ENCODE measurements at regions not wholly inside any gene's neighbourhood (a gene's known extent, or its start where the extent isn't known, plus 50 kb on each side); places are given as distances from the start of the nearest gene placed in this dataset.
"Not testable (repeated sequence)": the region's sequence is repeated elsewhere in the genome, so short reads cannot be mapped to it uniquely, and the experiment has no call there.

DNA sequence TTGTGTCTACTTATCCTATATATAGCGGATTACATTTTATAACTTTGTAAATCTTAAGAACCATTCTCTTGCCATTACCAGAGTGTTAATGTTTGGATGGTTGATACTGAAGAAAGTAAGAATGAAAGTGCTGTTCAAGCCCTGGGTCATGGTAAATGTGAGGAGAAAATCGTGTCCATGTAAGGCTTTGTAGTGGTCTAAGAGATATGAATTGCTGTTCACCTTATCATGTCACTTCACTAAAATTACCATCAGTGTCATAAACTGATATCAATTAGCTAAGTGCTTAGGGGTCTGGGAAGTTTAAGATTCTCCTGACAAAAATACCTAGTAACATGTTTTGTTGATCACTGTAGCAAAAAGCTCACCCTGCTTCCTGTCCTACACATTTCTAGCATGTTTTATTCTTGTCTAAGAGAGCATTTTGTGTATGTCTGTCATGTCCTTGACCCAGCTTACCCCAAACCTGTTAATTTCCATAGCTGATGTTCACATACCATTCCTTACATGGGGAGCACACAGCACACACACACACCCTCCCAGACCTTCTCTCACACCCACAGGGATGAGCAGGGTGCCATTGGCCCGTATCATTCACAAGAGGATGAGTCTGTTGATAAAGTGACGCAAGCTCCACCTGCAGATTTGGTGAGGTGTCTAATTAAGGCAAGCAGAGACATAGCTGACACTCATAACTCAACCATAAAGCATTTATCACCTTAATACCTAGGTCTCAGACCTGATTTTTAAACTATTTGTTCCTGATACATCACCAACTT lies 125.1 kb upstream of the PAM start (continued):
- TF ChIP-seq, protein P1, sequence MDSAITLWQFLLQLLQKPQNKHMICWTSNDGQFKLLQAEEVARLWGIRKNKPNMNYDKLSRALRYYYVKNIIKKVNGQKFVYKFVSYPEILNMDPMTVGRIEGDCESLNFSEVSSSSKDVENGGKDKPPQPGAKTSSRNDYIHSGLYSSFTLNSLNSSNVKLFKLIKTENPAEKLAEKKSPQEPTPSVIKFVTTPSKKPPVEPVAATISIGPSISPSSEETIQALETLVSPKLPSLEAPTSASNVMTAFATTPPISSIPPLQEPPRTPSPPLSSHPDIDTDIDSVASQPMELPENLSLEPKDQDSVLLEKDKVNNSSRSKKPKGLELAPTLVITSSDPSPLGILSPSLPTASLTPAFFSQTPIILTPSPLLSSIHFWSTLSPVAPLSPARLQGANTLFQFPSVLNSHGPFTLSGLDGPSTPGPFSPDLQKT (IDR thresholded peaks at IDR 0.05; ENCODE audit: borderline replicate concordance, low read depth, low read length), result no peak
- no peak for TF ChIP-seq ZNF112 (tag by site-specific recombination; IDR thresholded peaks at IDR 0.05)

DNA sequence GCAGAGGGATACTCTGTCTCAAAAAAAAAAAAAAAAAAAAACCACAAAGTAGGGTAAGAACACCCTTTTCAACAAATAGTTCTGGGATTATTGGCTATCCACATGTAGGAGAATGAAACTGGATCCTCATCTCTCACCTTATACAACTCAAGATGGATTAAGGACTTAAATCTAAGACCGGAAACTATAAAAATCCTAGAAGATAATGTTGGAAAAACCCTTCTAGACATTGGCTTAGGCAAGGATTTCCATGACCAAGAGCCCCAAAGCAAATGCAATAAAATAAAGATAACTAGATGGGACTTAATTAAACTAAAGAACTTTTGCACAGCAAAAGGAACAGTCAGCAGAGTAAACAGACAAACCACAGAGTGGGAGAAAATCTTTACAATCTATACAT lies 119.7 kb upstream of the PAM start:
- CTCF ChIA-PET, result interaction anchor here (0.6 to 0.8 kb wide), 2 partner anchors 9 to 96 kb away, joined by 4 to 5 read pairs; no protein-coding TSS in a partner anchor
- POLR2A ChIA-PET; H3K9me3 ChIP-seq (ENCODE audit: control insufficient read depth, insufficient read depth, low read depth, low read length); H3K27ac ChIP-seq (ENCODE audit: extremely low read depth, low read depth, low read length); H3K36me3 ChIP-seq (ENCODE audit: control insufficient read depth in 2 of 2, insufficient read depth in 1 of 2, low read length in 2 of 2); H3K4me3 ChIP-seq (ENCODE audit: low read depth, low read length); H3K4me1 ChIP-seq (ENCODE audit: control insufficient read depth, insufficient read depth, low read length): not testable (repeated sequence)
- peak; percentile 80 for TF ChIP-seq FEZF1 (tag by site-specific recombination; IDR thresholded peaks at IDR 0.05)
- peak; percentile 60 for TF ChIP-seq ZXDB (tag by site-specific recombination; IDR thresholded peaks at IDR 0.05)
- TF ChIP-seq ZNF843 (tag by site-specific recombination; IDR thresholded peaks at IDR 0.05), result peak; percentile 59; the same call in 1 of the 2 replicates

DNA sequence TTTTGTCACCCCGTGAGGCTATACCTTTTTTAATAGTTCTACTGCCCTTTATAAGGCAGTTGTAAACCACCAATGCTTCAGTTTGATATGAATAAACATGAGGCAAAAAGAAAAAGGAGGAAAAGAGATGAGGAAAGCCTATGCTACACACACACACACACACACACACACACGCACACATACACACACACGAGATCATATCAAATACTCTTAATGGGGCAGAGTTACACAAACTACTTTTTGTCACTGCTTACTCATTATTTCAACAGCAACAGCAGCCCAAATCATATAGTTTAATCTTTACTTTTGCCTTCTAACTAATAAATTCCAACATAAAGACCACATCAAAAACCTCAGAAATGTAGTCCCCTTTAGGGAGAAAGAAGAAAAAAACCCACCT lies 116.8 kb upstream of the PAM start:
- no peaks in the 10 kb centered on the region for H3K4me1 ChIP-seq (ENCODE audit: control insufficient read depth, insufficient read depth, low read length)

More for the DNA sequence above, 116.8 kb upstream of the PAM start:
- Histone ChIP-seq H3K4me3 (ENCODE audit: low read depth, low read length) (no peak overlapping the region), H3K27ac (ENCODE audit: extremely low read depth, low read depth, low read length) (no peak overlapping the region), H3K9me3 (ENCODE audit: control insufficient read depth, insufficient read depth, low read depth, low read length) (no peaks in the 10 kb centered on the region), H3K36me3 (ENCODE audit: control insufficient read depth in 2 of 2, insufficient read depth in 1 of 2, low read length in 2 of 2) (no peaks in the 10 kb centered on the region)
- TF ChIP-seq, protein P2, sequence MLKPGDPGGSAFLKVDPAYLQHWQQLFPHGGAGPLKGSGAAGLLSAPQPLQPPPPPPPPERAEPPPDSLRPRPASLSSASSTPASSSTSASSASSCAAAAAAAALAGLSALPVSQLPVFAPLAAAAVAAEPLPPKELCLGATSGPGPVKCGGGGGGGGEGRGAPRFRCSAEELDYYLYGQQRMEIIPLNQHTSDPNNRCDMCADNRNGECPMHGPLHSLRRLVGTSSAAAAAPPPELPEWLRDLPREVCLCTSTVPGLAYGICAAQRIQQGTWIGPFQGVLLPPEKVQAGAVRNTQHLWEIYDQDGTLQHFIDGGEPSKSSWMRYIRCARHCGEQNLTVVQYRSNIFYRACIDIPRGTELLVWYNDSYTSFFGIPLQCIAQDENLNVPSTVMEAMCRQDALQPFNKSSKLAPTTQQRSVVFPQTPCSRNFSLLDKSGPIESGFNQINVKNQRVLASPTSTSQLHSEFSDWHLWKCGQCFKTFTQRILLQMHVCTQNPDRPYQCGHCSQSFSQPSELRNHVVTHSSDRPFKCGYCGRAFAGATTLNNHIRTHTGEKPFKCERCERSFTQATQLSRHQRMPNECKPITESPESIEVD (tag by site-specific recombination; IDR thresholded peaks at IDR 0.05), result peak; percentile 25; the same call in 1 of the 2 replicates
- TF ChIP-seq ZNF488 (tag by site-specific recombination; IDR thresholded peaks at IDR 0.05) (no peak), ZNF707 (tag by site-specific recombination; IDR thresholded peaks at IDR 0.05) (no peak), CTCF (tag by site-specific recombination; IDR thresholded peaks at IDR 0.05) (no peak), ZSCAN5A (tag by site-specific recombination; IDR thresholded peaks at IDR 0.05) (no peak), ZNF549 (tag by site-specific recombination; IDR thresholded peaks at IDR 0.05) (no peak), ZNF302 (tag by site-specific recombination; IDR thresholded peaks at IDR 0.05; ENCODE audit: low read depth) (no peak), ZNF48 (tag by site-specific recombination; IDR thresholded peaks at IDR 0.05) (no peak), ZNF530 (tag by site-specific recombination; IDR thresholded peaks at IDR 0.05; ENCODE audit: low read depth) (no peak), ZFHX2 (tag by site-specific recombination; conservative IDR thresholded peaks at IDR 0.05) (no peak), ZNF610 (tag by site-specific recombination; IDR thresholded peaks at IDR 0.05; ENCODE audit: borderline replicate concordance) (no peak), ZSCAN4 (tag by site-specific recombination; IDR thresholded peaks at IDR 0.05) (0 out of 2 replicates have a peak, but pooled peaks have one; percentile 27)
- TF ChIP-seq, protein P3, sequence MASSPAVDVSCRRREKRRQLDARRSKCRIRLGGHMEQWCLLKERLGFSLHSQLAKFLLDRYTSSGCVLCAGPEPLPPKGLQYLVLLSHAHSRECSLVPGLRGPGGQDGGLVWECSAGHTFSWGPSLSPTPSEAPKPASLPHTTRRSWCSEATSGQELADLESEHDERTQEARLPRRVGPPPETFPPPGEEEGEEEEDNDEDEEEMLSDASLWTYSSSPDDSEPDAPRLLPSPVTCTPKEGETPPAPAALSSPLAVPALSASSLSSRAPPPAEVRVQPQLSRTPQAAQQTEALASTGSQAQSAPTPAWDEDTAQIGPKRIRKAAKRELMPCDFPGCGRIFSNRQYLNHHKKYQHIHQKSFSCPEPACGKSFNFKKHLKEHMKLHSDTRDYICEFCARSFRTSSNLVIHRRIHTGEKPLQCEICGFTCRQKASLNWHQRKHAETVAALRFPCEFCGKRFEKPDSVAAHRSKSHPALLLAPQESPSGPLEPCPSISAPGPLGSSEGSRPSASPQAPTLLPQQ (tag by site-specific recombination; IDR thresholded peaks at IDR 0.05), result 0 out of 2 replicates have a peak, but pooled peaks have one; percentile 48
- CTCF ChIA-PET, result no interaction called here
- POLR2A ChIA-PET, result no interaction called here
